Lower leg skin (tissue), 3 donors: ENCODE measurements at regions not wholly inside any gene's neighbourhood (a gene's known extent, or its start where the extent isn't known, plus 50 kb on each side); places are given as distances from the start of the nearest gene placed in this dataset.

Experiments
- POLR2A ChIP-seq, 2 donors: fragments of 450-650 bp; IDR thresholded peaks; one replicate each; pipeline ENCODE4 v1.6.1; 2016 to 2017; ENCODE audit warnings: antibody characterized with exemption in 2 of 2, mild to moderate bottlenecking in 1 of 2, moderate library complexity in 1 of 2
- TF ChIP-seq, protein P1 (sequence below), 3 donors: fragments of 450-650 bp; IDR thresholded peaks; one replicate each; pipeline ENCODE4 v1.5.1; 2016; ENCODE audit warnings: antibody characterized with exemption in 3 of 3, mild to moderate bottlenecking in 3 of 3, moderate library complexity in 2 of 3

DNA sequence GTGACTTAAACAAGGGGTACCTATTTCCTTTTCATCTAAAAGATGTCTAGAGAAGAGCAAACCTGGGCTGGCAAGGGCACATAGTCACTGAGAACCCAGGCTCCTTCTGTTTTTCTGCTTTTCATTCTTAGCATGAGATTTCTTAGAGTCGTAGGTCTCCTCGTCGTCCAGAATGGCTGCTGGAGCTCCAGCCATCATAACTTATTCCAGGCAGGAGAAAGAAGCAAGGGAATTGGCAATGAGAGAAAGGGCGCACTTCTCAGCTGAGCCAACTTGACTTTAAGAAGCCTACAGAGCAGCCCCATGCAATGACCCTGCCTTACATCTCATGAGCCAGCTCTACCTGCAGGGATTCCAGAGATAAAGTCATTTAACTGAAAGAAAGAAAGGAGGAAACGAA lies 213.4 kb downstream of the BMP7 start:
- TF ChIP-seq POLR2A (IDR thresholded peaks at IDR 0.05), result no peak
- TF ChIP-seq, protein P1, sequence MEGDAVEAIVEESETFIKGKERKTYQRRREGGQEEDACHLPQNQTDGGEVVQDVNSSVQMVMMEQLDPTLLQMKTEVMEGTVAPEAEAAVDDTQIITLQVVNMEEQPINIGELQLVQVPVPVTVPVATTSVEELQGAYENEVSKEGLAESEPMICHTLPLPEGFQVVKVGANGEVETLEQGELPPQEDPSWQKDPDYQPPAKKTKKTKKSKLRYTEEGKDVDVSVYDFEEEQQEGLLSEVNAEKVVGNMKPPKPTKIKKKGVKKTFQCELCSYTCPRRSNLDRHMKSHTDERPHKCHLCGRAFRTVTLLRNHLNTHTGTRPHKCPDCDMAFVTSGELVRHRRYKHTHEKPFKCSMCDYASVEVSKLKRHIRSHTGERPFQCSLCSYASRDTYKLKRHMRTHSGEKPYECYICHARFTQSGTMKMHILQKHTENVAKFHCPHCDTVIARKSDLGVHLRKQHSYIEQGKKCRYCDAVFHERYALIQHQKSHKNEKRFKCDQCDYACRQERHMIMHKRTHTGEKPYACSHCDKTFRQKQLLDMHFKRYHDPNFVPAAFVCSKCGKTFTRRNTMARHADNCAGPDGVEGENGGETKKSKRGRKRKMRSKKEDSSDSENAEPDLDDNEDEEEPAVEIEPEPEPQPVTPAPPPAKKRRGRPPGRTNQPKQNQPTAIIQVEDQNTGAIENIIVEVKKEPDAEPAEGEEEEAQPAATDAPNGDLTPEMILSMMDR (IDR thresholded peaks at IDR 0.05), result no peak
